C4-2B (cell line): ENCODE measurements at regions not wholly inside any gene's neighbourhood (a gene's known extent, or its start where the extent isn't known, plus 50 kb on each side); places are given as distances from the start of the nearest gene placed in this dataset.
A peak's percentile ranks its signal among the peaks of the same experiment; 100 is the strongest.

Experiments used
- ZFX ChIP-seq: fragments of 450-650 bp; IDR thresholded peaks from 2 replicates; pipeline ENCODE4 v1.6.1; 2017
- TF ChIP-seq, protein P1 (sequence below): fragments of 450-650 bp; conservative IDR thresholded peaks from 2 replicates; pipeline ENCODE4 v1.5.1; 2017; ENCODE audit warnings: mild to moderate bottlenecking

DNA sequence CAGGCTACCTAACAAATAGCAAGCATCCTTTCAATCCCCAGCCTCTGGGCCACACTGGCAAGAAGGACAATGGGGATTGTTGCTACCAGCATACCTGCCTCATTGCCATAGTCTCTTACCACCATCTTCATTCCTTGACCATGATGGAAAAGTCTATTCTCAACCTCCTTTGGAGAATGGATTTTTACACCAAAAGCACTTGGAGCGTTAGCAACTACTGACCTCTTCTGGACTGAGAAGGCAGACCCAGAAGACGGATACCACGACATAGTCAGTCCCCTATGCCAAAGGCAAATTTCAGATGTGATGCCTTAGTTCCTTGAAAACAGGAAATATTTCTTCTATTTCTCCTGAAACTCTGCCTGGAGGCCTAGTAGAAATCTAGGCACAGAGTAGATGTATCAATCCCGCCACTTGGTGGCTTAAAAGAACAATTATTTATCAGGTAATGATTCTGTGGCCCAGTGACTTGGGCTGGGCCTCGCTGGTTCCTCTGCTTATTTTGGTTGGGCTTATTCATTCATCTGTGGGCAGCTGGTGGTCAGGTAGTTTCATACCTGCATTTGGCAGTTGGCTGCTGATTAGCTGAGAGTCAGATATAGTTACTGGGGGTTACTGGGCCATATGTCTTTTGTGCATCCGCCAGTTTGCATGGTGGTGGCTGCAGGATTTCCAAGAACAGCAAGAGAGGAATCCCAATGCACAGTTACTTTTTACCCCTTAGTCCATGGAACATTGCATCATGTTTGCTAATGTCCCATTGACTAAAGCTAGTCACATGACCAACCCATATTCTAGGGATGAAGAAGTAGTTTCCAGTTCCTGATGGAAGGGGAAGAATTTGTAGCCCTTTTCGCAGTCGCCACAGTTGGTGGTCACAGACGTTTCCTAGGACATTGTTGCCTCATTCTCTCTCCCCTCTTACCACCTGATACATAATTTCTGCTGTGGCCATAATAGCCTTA lies 75.2 kb downstream of the DHCR7 start:
- TF ChIP-seq, protein P1, sequence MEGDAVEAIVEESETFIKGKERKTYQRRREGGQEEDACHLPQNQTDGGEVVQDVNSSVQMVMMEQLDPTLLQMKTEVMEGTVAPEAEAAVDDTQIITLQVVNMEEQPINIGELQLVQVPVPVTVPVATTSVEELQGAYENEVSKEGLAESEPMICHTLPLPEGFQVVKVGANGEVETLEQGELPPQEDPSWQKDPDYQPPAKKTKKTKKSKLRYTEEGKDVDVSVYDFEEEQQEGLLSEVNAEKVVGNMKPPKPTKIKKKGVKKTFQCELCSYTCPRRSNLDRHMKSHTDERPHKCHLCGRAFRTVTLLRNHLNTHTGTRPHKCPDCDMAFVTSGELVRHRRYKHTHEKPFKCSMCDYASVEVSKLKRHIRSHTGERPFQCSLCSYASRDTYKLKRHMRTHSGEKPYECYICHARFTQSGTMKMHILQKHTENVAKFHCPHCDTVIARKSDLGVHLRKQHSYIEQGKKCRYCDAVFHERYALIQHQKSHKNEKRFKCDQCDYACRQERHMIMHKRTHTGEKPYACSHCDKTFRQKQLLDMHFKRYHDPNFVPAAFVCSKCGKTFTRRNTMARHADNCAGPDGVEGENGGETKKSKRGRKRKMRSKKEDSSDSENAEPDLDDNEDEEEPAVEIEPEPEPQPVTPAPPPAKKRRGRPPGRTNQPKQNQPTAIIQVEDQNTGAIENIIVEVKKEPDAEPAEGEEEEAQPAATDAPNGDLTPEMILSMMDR: peak; percentile 45
- TF ChIP-seq ZFX: no peak
